B cell (primary cell): ENCODE measurements at regions not wholly inside any gene's neighbourhood (a gene's known extent, or its start where the extent isn't known, plus 50 kb on each side); places are given as distances from the start of the nearest gene placed in this dataset.

Experiments used
- ATAC-seq: fragments of 200-7000 bp; cut with Tn5 transposase; one replicate; pipeline ENCODE4 v1.10.0; 2021; ENCODE audit warnings: low read depth, mild to moderate bottlenecking, moderate number of reproducible peaks, moderate library complexity
- CTCF ChIA-PET: fragments of 350-600 bp; sonication (Branson Sonifier 250); formaldehyde crosslinking; loops from one replicate; lab custom pipeline; 2021; ENCODE audit warnings: antibody characterized with exemption, inconsistent platforms; lab: Charles Lee
- POLR2A ChIA-PET: fragments of 350-600 bp; sonication (Branson Sonifier 250); formaldehyde crosslinking; loops from one replicate; lab custom pipeline; 2021; ENCODE audit warnings: antibody characterized with exemption; lab: Charles Lee
- DNase-seq: peaks from one replicate; pipeline ENCODE4 v3.0.0; 2013
- H2AFZ ChIP-seq: 2 replicates; pipeline ENCODE4 v1.6.1; 2012; ENCODE audit warnings: mild to moderate bottlenecking, low read depth, low read length; ENCODE audit not compliant: insufficient read depth, poor library complexity, severe bottlenecking
- H3K27ac ChIP-seq, 2 donors: 1 replicate in 1 of 2; 2 replicates in 1 of 2; pipeline ENCODE4 v1.5.1; 2012 to 2013; ENCODE audit warnings: low read length in 2 of 2, mild to moderate bottlenecking in 2 of 2, moderate library complexity in 1 of 2
- H3K27me3 ChIP-seq, 4 experiments: fragments of 200-600 bp in 1 of 4; sonication (generic) in 1 of 4; replicated peaks in 1 of 4; 1 replicate in 2 of 4; 2 replicates in 2 of 4; pipeline versions ENCODE4 v1.6.1 to v1.7.0; 2013 to 2016; ENCODE audit warnings: low read length in 3 of 4, mild to moderate bottlenecking in 2 of 4, mixed read lengths in 1 of 4, moderate library complexity in 1 of 4; ENCODE audit not compliant: insufficient read depth in 4 of 4, control insufficient read depth in 3 of 4; ENCODE audit errors: control extremely low read depth in 1 of 4
- H3K36me3 ChIP-seq, 2 experiments: replicated peaks in 1 of 2; 1 replicate in 1 of 2; 2 replicates in 1 of 2; pipeline versions ENCODE4 v1.6.1 to v1.7.1; 2013; ENCODE audit warnings: low read length in 1 of 2; ENCODE audit not compliant: insufficient read depth in 2 of 2, control insufficient read depth in 1 of 2; ENCODE audit errors: control extremely low read depth in 1 of 2, extremely low read depth in 1 of 2
- H3K4me1 ChIP-seq, 2 donors: fragments of 200-600 bp in 1 of 2; sonication (generic) in 1 of 2; 1 replicate in 1 of 2; 2 replicates in 1 of 2; pipeline versions ENCODE4 v1.5.1 to v1.6.1; 2013 to 2017; ENCODE audit warnings: low read length in 2 of 2; ENCODE audit not compliant: control insufficient read depth in 2 of 2, insufficient read depth in 2 of 2
- H3K4me2 ChIP-seq: replicated peaks from 2 replicates; pipeline ENCODE3; 2012; ENCODE audit warnings: mild to moderate bottlenecking, low read depth, low read length; ENCODE audit not compliant: poor library complexity, severe bottlenecking
- H3K4me3 ChIP-seq, 5 experiments: fragments of 200-600 bp in 1 of 5; sonication (generic) in 1 of 5; 1 replicate in 3 of 5; 2 replicates in 2 of 5; pipeline versions ENCODE4 v1.5.1 to v1.7.0; 2011 to 2016; ENCODE audit warnings: low read length in 4 of 5, mild to moderate bottlenecking in 4 of 5, low read depth in 2 of 5, control low read depth in 1 of 5, moderate library complexity in 1 of 5; ENCODE audit not compliant: insufficient read depth in 1 of 5; ENCODE audit errors: control extremely low read depth in 1 of 5, extremely low read depth in 1 of 5
- H3K79me2 ChIP-seq: fragments of 200-600 bp; sonication (generic); one replicate; pipeline ENCODE4 v1.6.0; 2016; ENCODE audit warnings: low read length; ENCODE audit not compliant: control insufficient read depth, insufficient read depth
- H3K9ac ChIP-seq: fragments of 200-600 bp; sonication (generic); 2 replicates; pipeline ENCODE4 v1.6.1; 2017; ENCODE audit warnings: mild to moderate bottlenecking, low read length, moderate library complexity
- H3K9me3 ChIP-seq, 3 donors: one replicate each; pipeline versions ENCODE4 v1.6.1 to v1.7.1; 2013; ENCODE audit warnings: low read length in 2 of 3; ENCODE audit not compliant: control insufficient read depth in 2 of 3, insufficient read depth in 1 of 3; ENCODE audit errors: control extremely low read depth in 1 of 3
- H4K20me1 ChIP-seq: 2 replicates; pipeline ENCODE4 v1.6.0; 2012; ENCODE audit warnings: mild to moderate bottlenecking, low read length; ENCODE audit not compliant: insufficient read depth, control insufficient read depth, poor library complexity, severe bottlenecking
- H3K27ac Mint-ChIP-seq: one replicate; pipeline ENCODE4 v1.8.0; 2021; ENCODE audit warnings: mixed read lengths
- H3K27me3 Mint-ChIP-seq: one replicate; pipeline ENCODE4 v1.8.0; 2021; ENCODE audit warnings: mixed read lengths
- H3K4me1 Mint-ChIP-seq: one replicate; pipeline ENCODE4 v1.8.0; 2021; ENCODE audit warnings: mixed read lengths
- H3K4me3 Mint-ChIP-seq: one replicate; pipeline ENCODE4 v1.8.0; 2021; ENCODE audit warnings: mixed read lengths
- H3K9me3 Mint-ChIP-seq: one replicate; pipeline ENCODE4 v1.8.0; 2022; ENCODE audit warnings: mixed read lengths; ENCODE audit not compliant: insufficient read depth
- EZH2 ChIP-seq: IDR thresholded peaks from 2 replicates; pipeline ENCODE4 v1.6.1; 2012; ENCODE audit warnings: borderline replicate concordance, low read depth, mild to moderate bottlenecking, moderate library complexity, low read length; ENCODE audit not compliant: insufficient read depth, poor library complexity, severe bottlenecking
- WGBS: methylation state at CpG from one replicate; pipeline ENCODE4 v1.1.5; 2013; ENCODE audit warnings: missing lambda C conversion rate; ENCODE audit not compliant: insufficient coverage; 5-methylcytosine and 5-hydroxymethylcytosine counted together
- intact Hi-C: fragments of 100-400 bp; cut with micrococcal nuclease; formaldehyde crosslinking; loops from one replicate; pipeline ENCODE4 v1.10.0; 2022
- TF ChIP-seq, protein P1 (sequence below): fragments of 200-600 bp; IDR thresholded peaks from one replicate; pipeline ENCODE4 v1.8.0; 2022; ENCODE audit warnings: antibody characterized with exemption, mild to moderate bottlenecking

DNA sequence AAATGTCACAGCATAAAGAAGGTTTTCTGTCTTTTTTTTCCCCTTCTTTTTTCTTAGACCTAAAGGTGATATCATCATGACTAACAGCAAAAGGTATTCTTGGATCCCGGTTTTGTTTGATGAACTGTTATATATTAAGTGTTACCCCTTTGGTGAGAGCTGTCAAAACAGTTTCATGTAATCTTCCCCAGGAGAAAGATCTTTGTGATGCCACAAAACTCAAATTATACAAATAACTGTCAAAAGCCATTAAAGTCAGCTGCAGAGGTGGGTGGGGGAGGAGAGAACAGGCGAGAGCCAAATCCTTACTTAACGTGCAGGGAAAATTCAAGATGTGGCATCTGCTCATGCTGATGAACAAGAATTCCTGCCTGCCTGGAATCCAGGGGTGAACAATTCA is 258.2 kb downstream of the BMP7 start:
- intact Hi-C loops, result no loop called here
- Histone ChIP-seq H3K4me2 (no peak overlapping the region), H3K36me3 (no peaks in the 10 kb centered on the region), H3K9me3 (peaks cover 0 to 3% (median 0%) of the 10 kb centered on the region in 3 donors), H3K9ac (no peak overlapping the region), H3K27ac (no peak overlapping the region), H3K79me2 (no peaks in the 10 kb centered on the region), H4K20me1 (no peaks in the 10 kb centered on the region), H3K4me3 (no peak overlapping the region), H2AFZ (no peak overlapping the region), H3K27me3 (peaks cover 0 to 3% (median 0%) of the 10 kb centered on the region in 4 experiments), H3K4me1 (peaks cover 4 to 8% of the 10 kb centered on the region in 2 donors)
- H3K9me3 Mint-ChIP-seq, result no peaks in the 10 kb centered on the region
- ATAC-seq (no peak), DNase-seq (no peak)
- WGBS, result 60% methylated on average over 2 of the region's 3 CpGs
- TF ChIP-seq EZH2, result no peak
- TF ChIP-seq, protein P1, sequence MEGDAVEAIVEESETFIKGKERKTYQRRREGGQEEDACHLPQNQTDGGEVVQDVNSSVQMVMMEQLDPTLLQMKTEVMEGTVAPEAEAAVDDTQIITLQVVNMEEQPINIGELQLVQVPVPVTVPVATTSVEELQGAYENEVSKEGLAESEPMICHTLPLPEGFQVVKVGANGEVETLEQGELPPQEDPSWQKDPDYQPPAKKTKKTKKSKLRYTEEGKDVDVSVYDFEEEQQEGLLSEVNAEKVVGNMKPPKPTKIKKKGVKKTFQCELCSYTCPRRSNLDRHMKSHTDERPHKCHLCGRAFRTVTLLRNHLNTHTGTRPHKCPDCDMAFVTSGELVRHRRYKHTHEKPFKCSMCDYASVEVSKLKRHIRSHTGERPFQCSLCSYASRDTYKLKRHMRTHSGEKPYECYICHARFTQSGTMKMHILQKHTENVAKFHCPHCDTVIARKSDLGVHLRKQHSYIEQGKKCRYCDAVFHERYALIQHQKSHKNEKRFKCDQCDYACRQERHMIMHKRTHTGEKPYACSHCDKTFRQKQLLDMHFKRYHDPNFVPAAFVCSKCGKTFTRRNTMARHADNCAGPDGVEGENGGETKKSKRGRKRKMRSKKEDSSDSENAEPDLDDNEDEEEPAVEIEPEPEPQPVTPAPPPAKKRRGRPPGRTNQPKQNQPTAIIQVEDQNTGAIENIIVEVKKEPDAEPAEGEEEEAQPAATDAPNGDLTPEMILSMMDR, result no peak
- peaks cover 11% of the 10 kb centered on the region for H3K4me1 Mint-ChIP-seq
- H3K27ac Mint-ChIP-seq, result no peak overlapping the region
- ChIA-PET CTCF (no interaction called here), POLR2A (no interaction called here)
- H3K4me3 Mint-ChIP-seq, result no peak overlapping the region
- H3K27me3 Mint-ChIP-seq, result peaks cover 36% of the 10 kb centered on the region

DNA sequence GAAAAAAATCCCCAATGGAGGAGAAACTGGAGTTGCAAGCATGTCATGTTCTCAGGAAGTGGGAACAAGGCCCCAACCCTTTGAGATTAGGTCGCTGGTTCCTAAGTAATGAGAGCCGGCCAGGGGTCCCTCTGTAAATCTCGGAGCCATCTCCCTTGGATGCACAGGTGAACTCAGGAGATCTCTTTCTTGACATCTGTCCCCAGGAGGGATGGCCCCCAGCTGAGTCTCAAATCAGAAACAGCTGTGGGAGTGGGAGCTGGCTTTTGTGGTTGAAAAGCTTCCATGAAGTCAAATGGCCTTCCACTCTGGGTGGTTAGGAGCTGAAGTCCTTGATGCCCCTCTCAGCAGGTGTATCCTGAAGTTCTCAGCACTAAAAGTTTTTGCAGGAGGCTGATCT is 257.1 kb downstream of the BMP7 start:
- ChIA-PET CTCF (no interaction called here), POLR2A (no interaction called here)
- H3K4me3 Mint-ChIP-seq, result no peak overlapping the region
- no peak overlapping the region for H3K27ac Mint-ChIP-seq
- WGBS, result 83% methylated on average over 3 of the region's 3 CpGs
- Histone ChIP-seq H3K27ac (no peak overlapping the region), H3K27me3 (peaks cover 0 to 3% (median 0%) of the 10 kb centered on the region in 4 experiments), H3K36me3 (no peaks in the 10 kb centered on the region), H3K4me1 (peaks cover 4 to 8% of the 10 kb centered on the region in 2 donors), H3K4me3 (no peak overlapping the region), H4K20me1 (no peaks in the 10 kb centered on the region), H3K9ac (no peak overlapping the region), H3K79me2 (no peaks in the 10 kb centered on the region), H2AFZ (no peak overlapping the region), H3K4me2 (no peak overlapping the region), H3K9me3 (peaks cover 0 to 3% (median 0%) of the 10 kb centered on the region in 3 donors)
- no peak for DNase-seq
- TF ChIP-seq, protein P1, result no peak
- no peak for TF ChIP-seq EZH2
- intact Hi-C loops, result no loop called here
- no peak for ATAC-seq
- no peaks in the 10 kb centered on the region for H3K9me3 Mint-ChIP-seq
- H3K4me1 Mint-ChIP-seq, result peaks cover 11% of the 10 kb centered on the region
- H3K27me3 Mint-ChIP-seq, result peaks cover 41% of the 10 kb centered on the region
